Body of pancreas (tissue), 4 donors: ENCODE measurements at regions not wholly inside any gene's neighbourhood (a gene's known extent, or its start where the extent isn't known, plus 50 kb on each side); places are given as distances from the start of the nearest gene placed in this dataset.

Experiments used
- CTCF ChIP-seq, 7 experiments: fragments of 450-650 bp in 4 of 7; fragments of 200-600 bp in 3 of 7; sonication (generic) in 3 of 7; IDR thresholded peaks; one replicate each; pipeline ENCODE4 v1.5.1; 2016 to 2019; ENCODE audit warnings: antibody characterized with exemption in 7 of 7
- POLR2A ChIP-seq, 3 donors: fragments of 450-650 bp; IDR thresholded peaks; one replicate each; pipeline ENCODE4 v1.6.1; 2016; ENCODE audit warnings: antibody characterized with exemption in 3 of 3, mild to moderate bottlenecking in 2 of 3

GRCh38 chr12:24560831-24561271, 388.1 kb downstream of the BCAT1 start:
- TF ChIP-seq POLR2A (IDR thresholded peaks at IDR 0.05) = no peak
- TF ChIP-seq CTCF (IDR thresholded peaks at IDR 0.05) = no peak
